Inflammatory macrophage treated with lipopolysaccharide for 4 hours (primary cell): ENCODE measurements at regions not wholly inside any gene's neighbourhood (a gene's known extent, or its start where the extent isn't known, plus 50 kb on each side); places are given as distances from the start of the nearest gene placed in this dataset.

Experiments used
- DNase-seq: peaks from one replicate; pipeline ENCODE4 v3.0.0-alpha.2; 2020

- no peak for DNase-seq
Measured at GRCh38 chr13:89255844-89256406, 1584.8 kb downstream of the SLITRK5 start.

- DNase-seq, result no peak
Measured at GRCh38 chr13:89267734-89268133, 1596.6 kb downstream of the SLITRK5 start.

DNA sequence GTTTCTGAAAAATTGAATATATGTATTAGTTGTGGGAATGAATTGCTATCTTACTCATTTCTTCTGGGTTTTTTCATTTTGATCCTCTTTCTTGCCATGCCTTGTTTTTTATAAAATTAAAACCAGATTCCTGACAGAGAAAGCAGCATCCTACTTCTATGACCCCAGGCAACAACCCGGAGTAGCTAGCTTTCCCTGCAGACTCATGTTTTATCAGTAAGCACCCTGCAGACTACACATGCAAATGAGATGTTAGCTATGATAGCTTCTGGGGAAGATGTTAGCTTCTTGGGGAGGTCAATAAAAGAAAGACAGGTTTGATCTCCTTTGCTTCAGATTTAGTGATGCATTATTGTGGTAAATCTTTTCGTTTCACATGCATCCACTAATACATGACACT lies 1598.6 kb downstream of the SLITRK5 start:
- DNase-seq, result no peak

- DNase-seq, result no peak
Measured at GRCh38 chr13:89270736-89271135, 1599.6 kb downstream of the SLITRK5 start.

- no peak for DNase-seq
Measured at GRCh38 chr13:89279374-89279773, 1608.2 kb downstream of the SLITRK5 start.

- DNase-seq, result no peak
Measured at GRCh38 chr13:89281331-89281730, 1610.2 kb downstream of the SLITRK5 start.

- DNase-seq, result no peak
Measured at GRCh38 chr13:89282241-89282640, 1611.1 kb downstream of the SLITRK5 start.

DNA sequence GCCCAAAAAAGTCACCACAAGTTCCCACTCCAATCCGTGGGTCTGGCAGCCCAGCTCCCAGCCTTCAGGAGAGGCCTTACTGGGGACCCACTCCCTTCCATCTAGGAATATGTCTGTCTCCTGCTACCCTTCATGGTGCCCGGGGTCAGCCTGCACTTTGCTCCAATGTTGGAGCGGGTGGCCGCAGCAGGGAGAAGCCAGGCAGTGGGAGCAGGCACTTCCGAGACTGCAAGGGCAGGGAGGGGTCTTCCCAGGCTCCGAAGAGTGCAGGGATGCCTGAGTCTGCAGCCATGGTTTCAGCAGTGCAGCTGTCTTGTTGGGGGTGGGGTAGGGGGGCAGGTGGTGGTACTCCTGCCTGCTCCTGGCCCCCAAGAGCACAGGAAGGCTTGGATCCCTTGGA lies 1616.2 kb downstream of the SLITRK5 start:
- DNase-seq, result no peak

- DNase-seq, result no peak
Measured at GRCh38 chr13:89294115-89294867, 1623.1 kb downstream of the SLITRK5 start.

- DNase-seq, result no peak
Measured at GRCh38 chr13:89307278-89307677, 1636.1 kb downstream of the SLITRK5 start.

GRCh38 chr13:89310943-89311672 lies 1639.9 kb downstream of the SLITRK5 start:
- DNase-seq, result no peak

DNA sequence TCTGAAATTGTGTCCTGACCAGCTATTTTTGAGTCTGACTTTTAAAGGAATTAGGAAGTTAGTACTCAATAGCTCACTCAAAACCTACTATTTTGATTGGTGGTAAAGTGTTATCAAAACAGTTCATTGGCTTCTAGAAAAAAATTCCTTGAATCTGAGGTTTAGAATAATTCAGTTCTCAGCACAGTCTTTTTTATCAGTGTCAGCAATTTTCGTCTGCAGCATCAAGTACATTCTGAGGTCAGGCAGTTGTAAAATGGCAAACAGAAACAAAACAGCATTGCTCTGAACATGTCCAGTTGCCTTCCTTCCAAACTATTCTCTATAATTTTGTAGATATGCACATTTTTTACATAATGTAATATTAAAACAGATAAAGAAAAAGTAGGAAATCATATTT lies 1644.1 kb downstream of the SLITRK5 start:
- DNase-seq, result no peak

DNA sequence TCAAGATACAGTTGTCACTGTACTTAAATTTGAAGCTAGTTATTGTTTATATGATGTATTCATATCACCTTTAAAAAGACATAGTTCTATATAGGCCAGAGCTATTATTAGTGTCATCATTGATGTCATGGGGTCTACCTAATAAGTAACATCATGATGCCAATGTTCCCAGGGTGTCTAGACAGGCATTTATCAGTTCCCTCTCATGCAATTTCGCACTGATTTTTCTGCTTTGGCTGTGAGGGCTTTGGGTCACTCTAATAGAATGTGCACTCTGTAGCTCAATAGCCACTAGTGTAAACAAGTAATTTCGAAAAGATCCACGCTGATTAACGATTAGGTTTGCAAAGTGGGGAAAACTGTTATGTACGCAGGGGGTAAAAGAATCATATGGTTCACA lies 1651.3 kb downstream of the SLITRK5 start:
- no peak for DNase-seq

- no peak for DNase-seq
Measured at GRCh38 chr13:89324582-89324981, 1653.4 kb downstream of the SLITRK5 start.

DNA sequence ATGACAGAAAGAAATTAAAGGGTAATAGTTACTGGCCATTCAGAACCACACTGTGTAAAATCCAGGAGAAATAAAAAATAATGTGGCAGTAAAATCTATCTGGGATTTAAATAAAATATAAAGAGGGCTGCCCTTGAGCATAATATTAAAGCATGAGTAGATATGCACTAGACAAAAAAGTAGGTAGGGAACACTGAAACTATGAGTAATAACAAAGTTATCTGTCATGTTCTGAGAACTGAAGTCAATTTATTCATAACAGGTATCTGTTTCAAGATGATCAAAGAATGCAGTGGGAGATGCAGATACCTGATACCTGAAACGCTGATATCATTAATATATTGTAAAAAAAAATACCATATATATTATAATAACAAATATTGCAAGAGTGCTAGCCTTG lies 1672.0 kb downstream of the SLITRK5 start:
- no peak for DNase-seq

- no peak for DNase-seq
Measured at GRCh38 chr13:89352384-89352783, 1681.2 kb downstream of the SLITRK5 start.

DNA sequence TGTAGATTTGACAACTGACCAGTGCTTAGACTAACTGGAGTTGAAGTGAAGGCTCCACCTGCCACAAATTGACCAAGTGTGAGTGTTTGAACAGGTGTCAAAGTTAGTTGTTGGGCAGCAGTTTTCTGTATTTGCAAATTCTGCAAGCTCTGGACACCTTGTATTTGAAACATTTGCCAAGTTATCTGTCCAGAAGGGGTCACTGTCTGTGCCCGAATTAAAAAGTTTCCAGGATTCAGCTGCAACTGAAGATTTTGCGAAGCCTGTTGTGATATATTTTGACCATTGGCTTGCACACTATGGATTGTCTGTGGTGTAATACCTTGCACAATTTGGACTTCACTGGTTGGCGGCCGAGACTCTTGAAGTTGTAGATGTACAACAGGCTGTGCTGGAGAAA lies 1690.7 kb downstream of the SLITRK5 start:
- no peak for DNase-seq

GRCh38 chr13:89363144-89363543 lies 1692.0 kb downstream of the SLITRK5 start:
- no peak for DNase-seq

DNA sequence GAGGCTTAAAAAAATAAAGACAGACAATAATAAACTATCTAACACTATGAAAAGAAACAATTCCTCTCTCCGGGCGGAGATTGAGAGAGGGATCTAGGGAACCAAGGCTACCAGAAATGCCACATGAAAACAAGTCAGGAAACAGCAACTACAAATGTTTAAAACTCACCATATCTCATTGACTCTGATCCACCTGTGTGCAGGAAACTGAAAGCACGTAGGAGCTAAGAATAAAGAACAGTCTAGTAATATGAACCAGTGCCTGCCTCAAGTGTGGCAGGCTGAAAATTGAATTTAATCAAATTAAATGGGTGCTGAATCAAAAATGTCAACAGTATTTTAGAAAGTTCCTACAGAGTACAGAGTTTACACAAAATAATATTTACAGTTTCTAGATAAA lies 1701.0 kb downstream of the SLITRK5 start:
- DNase-seq, result no peak

GRCh38 chr13:89375839-89376238 lies 1704.7 kb downstream of the SLITRK5 start:
- no peak for DNase-seq

DNA sequence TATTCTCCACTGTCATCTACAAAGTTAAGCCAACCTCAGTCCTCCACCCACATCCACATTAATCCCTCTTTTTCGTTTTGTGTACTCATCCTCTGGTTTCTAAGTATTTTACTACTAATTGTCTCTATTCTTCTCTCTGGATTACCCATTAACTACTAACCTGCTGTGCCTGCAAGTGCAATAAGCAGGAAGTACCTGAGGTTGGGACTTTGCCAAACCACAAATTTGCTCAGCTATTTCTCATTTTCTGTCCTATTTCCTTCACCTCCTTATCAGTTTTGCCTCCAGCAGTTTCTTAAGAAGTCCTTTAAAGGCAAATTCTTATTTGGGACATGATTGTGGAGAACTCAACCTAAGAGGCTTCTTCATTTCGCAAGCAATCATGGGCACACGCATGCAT lies 1708.9 kb downstream of the SLITRK5 start:
- no peak for DNase-seq

DNA sequence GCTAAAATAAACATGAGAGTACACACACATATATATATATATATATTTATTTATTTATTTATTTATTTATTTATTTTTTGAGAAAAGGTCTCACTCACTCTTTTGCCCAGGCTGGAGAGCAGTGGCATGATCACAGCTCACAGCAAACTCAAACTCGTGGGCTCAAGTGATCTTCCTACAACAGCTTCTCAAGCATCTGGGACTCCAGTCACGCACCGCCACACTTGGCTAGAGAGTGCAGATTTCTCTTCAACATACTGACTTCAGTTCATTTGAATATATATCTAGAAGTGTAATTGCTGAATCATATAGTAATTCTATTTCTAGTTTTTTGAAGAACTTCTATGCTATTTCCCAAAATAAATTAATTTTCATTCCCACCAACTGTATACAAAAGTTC lies 1711.8 kb downstream of the SLITRK5 start:
- DNase-seq, result no peak

- no peak for DNase-seq
Measured at GRCh38 chr13:89383891-89384290, 1712.7 kb downstream of the SLITRK5 start.

DNA sequence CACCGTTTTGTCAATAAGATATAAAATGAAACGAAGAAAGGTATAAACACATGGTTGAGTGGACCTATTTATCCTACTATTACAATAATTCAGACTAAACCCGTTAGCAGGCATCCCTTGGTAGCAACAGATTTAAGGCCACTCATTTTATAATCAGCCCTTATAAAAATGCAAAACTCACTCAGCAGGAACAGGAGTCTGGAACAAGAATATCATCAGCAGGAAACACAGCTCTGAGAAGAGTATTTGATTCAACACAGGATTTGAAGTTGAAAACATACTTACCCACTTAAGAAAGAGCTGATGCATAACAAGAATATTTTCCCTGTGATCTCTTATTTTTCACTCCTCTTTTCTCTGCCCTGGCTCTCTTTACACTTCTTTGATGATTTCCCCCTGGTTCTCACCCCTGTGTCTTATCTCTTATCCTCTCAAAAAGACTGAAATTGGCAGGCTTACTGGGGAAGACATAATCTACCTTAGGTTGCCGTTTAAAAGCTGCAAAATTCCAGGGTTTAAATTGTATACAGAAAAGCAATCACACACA lies 1722.7 kb downstream of the SLITRK5 start:
- DNase-seq, result no peak
